Spleen (tissue), 7 donors: ENCODE measurements at regions not wholly inside any gene's neighbourhood (a gene's known extent, or its start where the extent isn't known, plus 50 kb on each side); places are given as distances from the start of the nearest gene placed in this dataset.

Experiments
- CTCF ChIP-seq, 11 experiments: fragments of 200-600 bp in 7 of 11; fragments of 450-650 bp in 4 of 11; sonication (generic) in 4 of 11; IDR thresholded peaks in 8 of 11; conservative IDR thresholded peaks in 3 of 11; 1 replicate in 7 of 11; 2 replicates in 4 of 11; pipeline versions ENCODE4 v1.4.0 to v1.8.0; 2016 to 2021; ENCODE audit warnings: antibody characterized with exemption in 11 of 11, inconsistent platforms in 4 of 11, mild to moderate bottlenecking in 1 of 11
- POLR2A ChIP-seq, 3 donors: fragments of 450-650 bp; IDR thresholded peaks; one replicate each; pipeline ENCODE4 v1.5.1; 2017; ENCODE audit warnings: antibody characterized with exemption in 3 of 3, mild to moderate bottlenecking in 1 of 3
- POLR2AphosphoS5 ChIP-seq, 3 donors: sonication (generic); formaldehyde crosslinking; IDR thresholded peaks; one replicate each; pipeline ENCODE4 v1.5.1; 2017; ENCODE audit warnings: antibody characterized with exemption in 3 of 3
- donor health status: DM: no; HTN: no; CAD: no; lungs with moderate emphysema.
- donor health status: DM: no; HTN: no; CAD: no.
- donor health status: DM: no; HTN: no; CAD: no.

DNA sequence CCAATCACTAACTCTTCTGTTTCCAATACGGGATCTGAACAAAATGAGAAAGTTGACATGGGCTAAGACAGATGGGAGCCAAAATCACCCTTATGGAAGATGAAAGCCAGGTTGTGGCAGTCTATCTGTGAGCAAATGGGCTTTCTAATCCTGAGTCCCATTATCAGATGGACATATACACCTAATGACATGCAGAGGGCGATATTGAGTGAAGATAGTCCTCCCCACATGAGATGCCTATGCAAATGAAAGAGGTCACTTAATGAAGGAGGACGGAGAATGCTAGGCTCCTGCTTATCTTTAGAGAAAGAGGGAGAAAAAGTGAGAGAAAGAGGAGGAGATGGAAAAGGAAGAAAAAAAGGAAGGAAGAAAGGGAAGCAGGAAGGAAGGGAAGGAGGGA lies 547.5 kb downstream of the NLGN4X start:
- TF ChIP-seq CTCF (IDR thresholded peaks at IDR 0.05 in 8 of 11, conservative IDR thresholded peaks at IDR 0.05 in 3 of 11) (no peak), POLR2AphosphoS5 (IDR thresholded peaks at IDR 0.05) (no peak), POLR2A (IDR thresholded peaks at IDR 0.05) (no peak)
